Body of pancreas (tissue), 4 donors: ENCODE measurements at regions not wholly inside any gene's neighbourhood (a gene's known extent, or its start where the extent isn't known, plus 50 kb on each side); places are given as distances from the start of the nearest gene placed in this dataset.
"Not testable (repeated sequence)": the region's sequence is repeated elsewhere in the genome, so short reads cannot be mapped to it uniquely, and the experiment has no call there.

Source experiments
- ATAC-seq: fragments of 150-250 bp; one replicate; pipeline ENCODE4 v1.9.1; 2016
- DNase-seq, 4 donors: peaks; one replicate each; pipeline ENCODE4 v3.0.0-alpha.2; 2019
- H3K27ac ChIP-seq, 4 donors: fragments of 200-600 bp; sonication (generic); 1 replicate in 3 of 4; 2 replicates in 1 of 4; pipeline versions ENCODE4 v1.5.1 to v1.6.1; 2016 to 2019; ENCODE audit warnings: mild to moderate bottlenecking in 1 of 4, mixed read lengths in 1 of 4, moderate library complexity in 1 of 4
- H3K27me3 ChIP-seq, 2 donors: fragments of 200-600 bp; sonication (generic); one replicate each; pipeline ENCODE4 v1.6.0; 2016; ENCODE audit warnings: mild to moderate bottlenecking in 1 of 2
- H3K36me3 ChIP-seq, 2 donors: fragments of 200-600 bp; sonication (generic); replicated peaks in 1 of 2; 2 replicates each; pipeline ENCODE4 v1.5.1; 2016; ENCODE audit warnings: low read depth in 2 of 2; ENCODE audit not compliant: insufficient read depth in 1 of 2
- H3K4me1 ChIP-seq: fragments of 200-600 bp; sonication (generic); one replicate; pipeline ENCODE4 v1.6.0; 2016
- H3K4me3 ChIP-seq, 2 donors: fragments of 200-600 bp; sonication (generic); 1 replicate in 1 of 2; 2 replicates in 1 of 2; pipeline ENCODE4 v1.5.1; 2016 to 2019
- H3K9me3 ChIP-seq, 3 donors: fragments of 200-600 bp; sonication (generic); 1 replicate in 2 of 3; 2 replicates in 1 of 3; pipeline ENCODE4 v1.5.1; 2016
- POLR2A ChIP-seq, 3 donors: fragments of 450-650 bp; IDR thresholded peaks; one replicate each; pipeline ENCODE4 v1.6.1; 2016; ENCODE audit warnings: antibody characterized with exemption in 3 of 3, mild to moderate bottlenecking in 2 of 3
- WGBS, 2 donors: methylation state at CpG; one replicate each; pipeline ENCODE4 v1.1.5; 2017; 5-methylcytosine and 5-hydroxymethylcytosine counted together
- intact Hi-C: fragments of 100-400 bp; cut with DNase I; formaldehyde crosslinking; loops from one replicate; pipeline ENCODE4 v1.15.1; 2023
- TF ChIP-seq, protein P1 (sequence below), 7 experiments: fragments of 450-650 bp in 4 of 7; fragments of 200-600 bp in 3 of 7; sonication (generic) in 3 of 7; IDR thresholded peaks; one replicate each; pipeline ENCODE4 v1.5.1; 2016 to 2019; ENCODE audit warnings: antibody characterized with exemption in 7 of 7

DNA sequence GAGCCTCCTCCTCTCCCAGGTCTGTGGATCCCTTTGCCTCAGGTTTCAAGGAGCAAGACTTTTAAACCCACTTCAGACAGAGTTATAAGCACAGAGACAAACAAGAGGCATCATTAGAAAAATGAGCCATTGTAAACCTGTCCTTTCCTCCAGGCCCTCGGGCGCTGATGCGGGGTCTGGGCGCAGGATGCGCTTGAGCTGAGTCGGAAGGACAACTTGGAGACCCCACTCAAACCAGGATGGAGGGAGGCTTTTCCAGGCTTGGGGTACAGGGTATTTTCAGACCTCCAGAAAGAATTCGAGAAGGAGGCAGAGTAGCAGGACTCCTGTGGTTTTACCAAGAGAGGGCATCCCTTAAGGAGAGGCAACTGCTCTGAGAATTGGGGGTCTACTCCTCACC lies 155.6 kb downstream of the NUFIP1 start:
- no peaks in the 10 kb centered on the region for H3K4me1 ChIP-seq
- H3K4me3 ChIP-seq = no peak overlapping the region
- no peaks in the 10 kb centered on the region for H3K9me3 ChIP-seq
- H3K27ac ChIP-seq = no peak overlapping the region
- ATAC-seq = no peak
- no peaks in the 10 kb centered on the region for H3K36me3 ChIP-seq
- intact Hi-C loops = no loop called here
- 96 to 97% methylated on average over 7 of the region's 7 CpGs for WGBS, 2 donors
- TF ChIP-seq, protein P1, sequence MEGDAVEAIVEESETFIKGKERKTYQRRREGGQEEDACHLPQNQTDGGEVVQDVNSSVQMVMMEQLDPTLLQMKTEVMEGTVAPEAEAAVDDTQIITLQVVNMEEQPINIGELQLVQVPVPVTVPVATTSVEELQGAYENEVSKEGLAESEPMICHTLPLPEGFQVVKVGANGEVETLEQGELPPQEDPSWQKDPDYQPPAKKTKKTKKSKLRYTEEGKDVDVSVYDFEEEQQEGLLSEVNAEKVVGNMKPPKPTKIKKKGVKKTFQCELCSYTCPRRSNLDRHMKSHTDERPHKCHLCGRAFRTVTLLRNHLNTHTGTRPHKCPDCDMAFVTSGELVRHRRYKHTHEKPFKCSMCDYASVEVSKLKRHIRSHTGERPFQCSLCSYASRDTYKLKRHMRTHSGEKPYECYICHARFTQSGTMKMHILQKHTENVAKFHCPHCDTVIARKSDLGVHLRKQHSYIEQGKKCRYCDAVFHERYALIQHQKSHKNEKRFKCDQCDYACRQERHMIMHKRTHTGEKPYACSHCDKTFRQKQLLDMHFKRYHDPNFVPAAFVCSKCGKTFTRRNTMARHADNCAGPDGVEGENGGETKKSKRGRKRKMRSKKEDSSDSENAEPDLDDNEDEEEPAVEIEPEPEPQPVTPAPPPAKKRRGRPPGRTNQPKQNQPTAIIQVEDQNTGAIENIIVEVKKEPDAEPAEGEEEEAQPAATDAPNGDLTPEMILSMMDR (IDR thresholded peaks at IDR 0.05) = no peak
- TF ChIP-seq POLR2A (IDR thresholded peaks at IDR 0.05) = no peak
- DNase-seq = no peak
- H3K27me3 ChIP-seq = no peaks in the 10 kb centered on the region

DNA sequence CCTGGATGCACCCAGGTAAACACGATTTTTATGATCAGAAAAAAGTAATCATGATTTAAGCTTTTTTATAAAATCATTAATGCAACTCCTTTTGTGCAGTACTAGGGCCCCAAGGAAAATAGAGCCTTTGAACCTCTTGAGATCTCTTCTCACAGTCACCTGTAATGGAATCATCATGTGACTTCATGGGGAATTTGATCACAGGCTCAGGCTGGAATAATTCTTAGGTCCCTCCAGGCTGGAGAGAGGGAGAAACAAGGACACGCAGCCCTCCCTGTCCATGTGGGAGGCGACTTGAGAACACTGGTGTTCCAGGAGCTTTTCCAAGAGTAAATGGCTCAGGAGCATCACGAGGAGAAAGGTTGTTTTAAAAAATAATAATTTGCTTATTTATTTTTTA lies 156.1 kb downstream of the NUFIP1 start:
- WGBS, 2 donors = 78 to 85% methylated on average over 4 of the region's 4 CpGs

DNA sequence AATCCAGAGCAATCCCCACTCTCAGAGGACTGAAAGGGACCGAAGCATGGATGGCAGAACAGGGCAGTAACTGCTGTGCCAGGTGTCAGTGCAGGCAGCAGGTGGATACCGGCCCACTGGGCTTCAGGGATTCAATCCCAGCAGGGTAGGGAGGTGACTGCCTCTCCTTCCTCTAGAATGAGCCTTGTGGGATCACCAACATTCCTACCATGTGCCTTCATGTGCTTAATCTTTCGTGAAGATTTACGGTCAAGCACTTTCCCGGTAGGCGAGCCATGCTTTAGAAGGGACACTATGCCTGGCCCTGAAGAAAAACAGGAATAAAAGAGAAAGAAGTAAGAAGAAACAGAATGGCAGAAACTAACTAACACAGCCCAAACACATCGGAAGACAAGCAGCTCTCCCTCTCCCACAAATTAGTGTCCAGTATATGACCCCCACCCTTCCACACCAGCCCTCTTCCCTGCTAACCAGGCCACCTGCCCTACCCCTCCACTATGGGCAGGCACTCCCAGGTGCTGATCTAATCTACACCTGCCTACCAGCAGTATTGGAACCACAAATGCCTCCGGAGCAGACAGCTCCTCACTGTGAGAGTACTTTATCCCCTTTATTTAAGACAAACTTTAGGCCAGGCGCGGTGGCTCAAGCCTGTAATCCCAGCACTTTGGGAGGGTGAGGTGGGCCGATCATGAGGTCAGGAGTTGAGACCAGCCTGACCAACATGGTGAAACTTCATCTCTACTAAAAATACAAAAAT lies 162.5 kb downstream of the NUFIP1 start:
- WGBS, 2 donors = 92 to 94% methylated on average over 11 of the region's 11 CpGs
- H3K4me1 ChIP-seq = no peaks in the 10 kb centered on the region
- H3K9me3 ChIP-seq = no peaks in the 10 kb centered on the region
- TF ChIP-seq, protein P1 (IDR thresholded peaks at IDR 0.05) = no peak
- TF ChIP-seq POLR2A (IDR thresholded peaks at IDR 0.05) = no peak
- H3K27ac ChIP-seq = no peak overlapping the region
- no peak overlapping the region for H3K4me3 ChIP-seq
- ATAC-seq (no peak), DNase-seq (no peak)
- H3K27me3 ChIP-seq = no peaks in the 10 kb centered on the region
- H3K36me3 ChIP-seq = no peaks in the 10 kb centered on the region
- intact Hi-C loops = no loop called here

More for the DNA sequence above, 156.1 kb downstream of the NUFIP1 start:
- Histone ChIP-seq H3K36me3 (no peaks in the 10 kb centered on the region), H3K27me3 (no peaks in the 10 kb centered on the region), H3K9me3 (no peaks in the 10 kb centered on the region), H3K27ac (no peak overlapping the region), H3K4me1 (no peaks in the 10 kb centered on the region), H3K4me3 (no peak overlapping the region)
- intact Hi-C loops = no loop called here
- DNase-seq (no peak), ATAC-seq (no peak)
- no peak for TF ChIP-seq POLR2A (IDR thresholded peaks at IDR 0.05)
- TF ChIP-seq, protein P1 (IDR thresholded peaks at IDR 0.05) = no peak

DNA sequence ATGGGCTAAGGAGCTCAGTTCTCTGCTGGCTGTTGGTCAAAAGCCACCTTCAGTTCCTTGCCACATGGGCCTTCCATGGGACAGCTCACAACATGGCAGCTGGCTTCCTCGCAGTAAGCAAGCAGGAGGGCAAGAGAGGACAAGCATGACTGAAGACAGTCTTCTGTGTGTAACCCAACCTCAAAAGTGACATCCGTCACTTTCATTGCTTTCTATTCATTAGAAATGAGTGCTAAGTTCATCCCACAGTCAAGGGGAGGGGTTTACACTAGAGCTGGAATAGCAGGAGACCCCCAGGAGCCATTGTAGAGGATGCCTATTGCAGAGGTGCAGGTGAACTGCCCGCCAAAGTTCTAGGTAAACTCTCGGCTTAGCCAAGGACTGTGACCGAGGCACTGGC lies 163.3 kb downstream of the NUFIP1 start:
- no peak for ATAC-seq
- no peaks in the 10 kb centered on the region for H3K9me3 ChIP-seq
- DNase-seq = no peak
- intact Hi-C loops = no loop called here
- no peak overlapping the region for H3K27ac ChIP-seq
- no peaks in the 10 kb centered on the region for H3K4me1 ChIP-seq
- no peak overlapping the region for H3K4me3 ChIP-seq
- H3K27me3 ChIP-seq = no peaks in the 10 kb centered on the region
- WGBS, 2 donors = 74 to 94% methylated on average over 3 to 5 of the region's 5 CpGs
- no peaks in the 10 kb centered on the region for H3K36me3 ChIP-seq
- TF ChIP-seq, protein P1 (IDR thresholded peaks at IDR 0.05) = no peak
- TF ChIP-seq POLR2A (IDR thresholded peaks at IDR 0.05) = no peak

DNA sequence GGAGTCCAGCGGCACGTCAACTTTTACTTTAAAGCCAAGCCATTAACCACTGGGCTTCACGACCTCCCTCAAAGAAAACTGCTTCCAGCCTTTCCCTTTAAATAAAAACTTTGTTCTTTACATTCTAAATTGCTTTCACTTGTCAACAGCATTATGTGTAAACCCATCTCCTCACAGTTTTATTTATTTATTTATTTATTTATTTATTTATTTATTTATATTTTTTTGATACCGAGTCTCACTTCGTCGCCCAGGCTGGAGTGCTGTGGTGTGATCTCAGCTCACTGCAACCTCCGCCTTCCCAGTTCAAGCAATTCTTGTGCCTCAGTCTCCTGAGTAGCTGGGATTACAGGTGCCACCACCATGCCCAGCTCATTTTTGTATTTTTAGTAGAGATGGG lies 165.7 kb downstream of the NUFIP1 start:
- 93 to 96% methylated on average over 7 of the region's 7 CpGs for WGBS, 2 donors
- H3K27me3 ChIP-seq, intact Hi-C loops, H3K27ac ChIP-seq, H3K4me3 ChIP-seq, H3K9me3 ChIP-seq, ATAC-seq, H3K36me3 ChIP-seq, DNase-seq, H3K4me1 ChIP-seq: not testable (repeated sequence)
